Activated CD8-positive, alpha-beta memory T cell treated with anti-CD3 and anti-CD28 coated beads, Interleukin-2, amount 50 U/mL, for 24 hours (primary cell): ENCODE measurements at regions not wholly inside any gene's neighbourhood (a gene's known extent, or its start where the extent isn't known, plus 50 kb on each side); places are given as distances from the start of the nearest gene placed in this dataset.

ENCODE experiments used
- DNase-seq: peaks from one replicate; pipeline ENCODE4 v3.0.0-alpha.2; 2020; ENCODE audit errors: extremely low read depth

- DNase-seq = no peak
Measured at GRCh38 chr11:129590753-129591475, 215.3 kb downstream of the BARX2 start.

GRCh38 chr11:129591527-129591926 lies 215.9 kb downstream of the BARX2 start:
- no peak for DNase-seq

GRCh38 chr11:129592191-129592590 lies 216.5 kb downstream of the BARX2 start:
- DNase-seq = no peak

- DNase-seq = no peak
Measured at GRCh38 chr11:129593098-129593497, 217.4 kb downstream of the BARX2 start.

GRCh38 chr11:129595038-129595962 lies 219.7 kb downstream of the BARX2 start:
- no peak for DNase-seq

- no peak for DNase-seq
Measured at GRCh38 chr11:129596351-129596750, 219.3 kb upstream of the TMEM45B start.

DNA sequence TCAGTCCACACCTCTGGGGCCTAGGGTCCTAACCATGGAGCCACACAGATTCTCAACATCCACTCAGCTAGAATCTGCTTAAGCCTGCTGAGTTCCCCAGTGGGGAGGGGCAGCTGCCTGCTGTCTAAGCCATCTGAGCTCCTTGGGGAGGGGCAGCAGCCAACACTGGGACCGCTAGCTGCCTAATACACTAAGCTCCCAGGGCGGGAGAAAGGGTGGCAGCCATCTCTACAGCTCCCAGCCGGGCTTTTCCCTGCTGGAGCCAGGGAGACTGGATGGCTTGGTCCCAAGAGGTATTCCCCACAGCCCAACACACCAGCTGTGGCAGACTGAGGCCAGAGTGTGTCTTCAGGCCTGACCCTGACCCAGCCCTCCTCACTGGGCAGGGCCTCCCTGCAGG lies 217.3 kb upstream of the TMEM45B start:
- no peak for DNase-seq

GRCh38 chr11:129605815-129606214 lies 209.8 kb upstream of the TMEM45B start:
- no peak for DNase-seq

DNA sequence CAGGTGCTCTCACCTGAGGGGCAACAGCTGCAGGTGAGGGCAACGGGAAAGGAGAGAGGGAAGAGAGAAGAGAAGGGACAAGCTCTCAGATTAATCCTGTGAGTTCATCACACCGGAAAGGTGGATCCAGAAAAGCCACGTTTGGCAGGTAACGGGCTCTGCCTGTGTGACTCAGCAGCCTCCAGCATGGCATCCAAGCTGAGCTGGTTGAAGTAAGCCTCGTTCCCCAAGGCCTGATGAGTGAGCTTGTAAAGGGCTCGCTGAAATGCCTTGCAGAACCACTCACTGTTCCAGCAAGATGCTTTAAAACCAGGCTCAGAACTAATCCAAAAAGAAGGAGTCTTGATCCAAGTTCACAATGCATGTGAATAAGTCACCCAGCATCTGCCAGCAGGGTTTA lies 206.9 kb upstream of the TMEM45B start:
- DNase-seq = no peak

GRCh38 chr11:129610125-129610524 lies 205.5 kb upstream of the TMEM45B start:
- no peak for DNase-seq

GRCh38 chr11:129610545-129610944 lies 205.1 kb upstream of the TMEM45B start:
- no peak for DNase-seq

GRCh38 chr11:129611661-129612446 lies 203.8 kb upstream of the TMEM45B start:
- no peak for DNase-seq

GRCh38 chr11:129612447-129612961 lies 203.1 kb upstream of the TMEM45B start:
- no peak for DNase-seq

DNA sequence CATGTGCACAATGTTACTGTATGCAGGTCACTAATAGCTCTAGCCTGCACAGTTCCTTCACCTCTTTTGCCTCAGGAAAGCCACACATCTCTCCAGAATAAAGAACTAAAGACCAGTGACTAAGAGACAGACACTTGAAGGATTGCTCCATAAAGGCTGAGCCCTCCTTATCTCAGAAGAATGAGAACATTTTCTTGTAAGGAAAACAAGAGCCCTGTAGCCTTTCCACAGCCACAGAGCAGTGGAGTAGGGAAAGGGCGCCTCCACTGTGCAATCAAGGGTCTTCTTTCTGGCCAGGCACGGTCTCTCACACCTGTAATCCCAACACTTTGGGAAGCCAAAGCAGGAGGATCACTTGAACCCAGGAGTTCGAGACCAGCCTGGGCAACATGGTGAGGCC lies 202.6 kb upstream of the TMEM45B start:
- DNase-seq = no peak

DNA sequence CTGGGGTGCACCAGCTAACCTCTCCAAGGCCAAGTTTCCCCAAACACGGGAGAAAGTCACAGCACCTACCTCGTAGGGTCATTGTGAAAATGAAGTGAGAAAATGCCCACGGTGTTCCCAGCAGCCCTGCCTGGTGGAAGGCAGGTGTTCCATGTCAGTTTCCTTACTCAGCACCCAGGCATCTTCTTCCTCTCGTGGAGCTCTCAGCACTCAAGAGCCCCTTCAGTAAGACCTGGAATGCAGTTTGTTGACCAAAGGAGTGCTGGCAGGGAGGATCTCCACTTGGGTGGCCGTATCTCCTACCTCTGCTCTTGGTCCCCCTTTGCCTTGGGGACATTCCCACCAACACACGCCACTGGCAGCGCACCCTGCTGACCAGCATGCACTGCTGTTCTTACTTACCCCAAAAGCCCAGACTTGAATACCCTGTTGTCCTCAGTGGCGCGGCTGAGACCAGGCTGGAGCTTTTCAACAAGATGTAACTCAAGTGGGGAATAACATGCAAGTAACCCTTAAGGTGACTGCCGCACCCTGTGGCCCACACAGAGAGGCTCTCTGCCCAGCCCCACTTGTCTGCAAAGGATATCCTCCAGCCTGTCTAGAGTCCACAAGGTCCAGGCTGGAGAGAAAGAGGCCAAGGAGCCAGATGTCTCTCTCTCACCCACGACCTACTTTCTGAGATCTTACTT lies 201.2 kb upstream of the TMEM45B start:
- DNase-seq = no peak

GRCh38 chr11:129618046-129618569 lies 197.5 kb upstream of the TMEM45B start:
- DNase-seq = no peak

GRCh38 chr11:129620237-129621104 lies 195.2 kb upstream of the TMEM45B start:
- no peak for DNase-seq

DNA sequence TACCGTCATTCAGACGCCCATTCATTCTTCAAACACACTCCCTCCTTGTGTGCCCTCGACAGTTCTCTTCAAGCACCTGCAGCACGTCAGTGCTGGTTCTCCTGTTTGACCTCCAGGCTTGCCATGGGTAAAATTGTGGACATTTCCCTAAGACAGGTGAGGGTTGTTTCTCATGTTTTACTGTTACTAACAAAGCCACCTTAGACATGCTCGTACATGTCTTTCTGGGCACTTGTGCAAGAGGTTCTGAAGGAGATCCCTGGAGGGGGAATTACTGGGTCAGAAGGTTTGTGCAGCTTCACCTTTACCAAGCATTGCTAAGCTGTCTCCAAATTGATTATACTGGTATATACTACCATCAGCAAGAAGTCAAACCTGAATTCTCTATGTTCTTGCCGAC lies 189.7 kb upstream of the TMEM45B start:
- DNase-seq = no peak

GRCh38 chr11:129631201-129631600 lies 184.4 kb upstream of the TMEM45B start:
- no peak for DNase-seq

DNA sequence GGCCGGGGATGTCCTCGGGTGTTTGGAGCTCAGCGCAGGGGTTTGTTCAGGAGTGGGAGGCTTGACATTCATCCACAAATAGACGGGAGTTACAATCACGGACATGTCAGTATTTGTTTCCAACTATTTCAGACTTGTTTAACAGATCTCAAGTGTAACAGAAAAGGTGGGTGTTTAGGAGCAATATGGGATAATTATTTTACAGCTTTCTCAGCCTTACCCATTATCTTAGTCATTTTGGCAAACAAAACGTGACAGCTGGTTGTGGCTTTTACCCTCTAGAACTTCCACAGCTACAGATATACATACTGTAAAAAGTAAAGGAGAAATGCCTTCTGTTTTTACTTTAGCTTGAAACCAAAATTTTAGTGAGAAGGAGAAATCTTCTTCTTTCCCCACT lies 178.7 kb upstream of the TMEM45B start:
- DNase-seq = no peak
